Neuronal stem cell (in vitro differentiated cells): ENCODE measurements at regions not wholly inside any gene's neighbourhood (a gene's known extent, or its start where the extent isn't known, plus 50 kb on each side); places are given as distances from the start of the nearest gene placed in this dataset.

Experiments used
- DNase-seq: peaks from one replicate; pipeline ENCODE4 v3.0.0-alpha.2; 2013; ENCODE audit warnings: low spot score
- H2AFZ ChIP-seq: one replicate; pipeline ENCODE4 v1.6.1; 2013; ENCODE audit warnings: mild to moderate bottlenecking, low read length, inconsistent platforms
- H2AK5ac ChIP-seq: 2 replicates; pipeline ENCODE4 v1.6.1; 2013; ENCODE audit warnings: low read depth, mild to moderate bottlenecking, inconsistent platforms, low read length, moderate library complexity, mixed read lengths
- H2BK120ac ChIP-seq: 2 replicates; pipeline ENCODE4 v1.6.1; 2013; ENCODE audit warnings: low read depth, mild to moderate bottlenecking, inconsistent platforms, low read length, moderate library complexity, mixed read lengths
- H2BK12ac ChIP-seq: one replicate; pipeline ENCODE4 v1.6.1; 2013; ENCODE audit warnings: low read length, inconsistent platforms
- H2BK15ac ChIP-seq: 2 replicates; pipeline ENCODE4 v1.6.1; 2013; ENCODE audit warnings: mild to moderate bottlenecking, low read length, inconsistent platforms, mixed read lengths
- H2BK5ac ChIP-seq: one replicate; pipeline ENCODE4 v1.6.1; 2013; ENCODE audit warnings: inconsistent platforms, mild to moderate bottlenecking, low read length, moderate library complexity
- H3K14ac ChIP-seq: one replicate; pipeline ENCODE4 v1.6.1; 2013; ENCODE audit warnings: low read length, inconsistent platforms
- H3K18ac ChIP-seq: 2 replicates; pipeline ENCODE4 v1.6.1; 2013; ENCODE audit warnings: low read length, inconsistent platforms
- H3K23ac ChIP-seq: 2 replicates; pipeline ENCODE4 v1.6.1; 2013; ENCODE audit warnings: low read depth, mild to moderate bottlenecking, mixed read lengths, low read length, inconsistent platforms; ENCODE audit not compliant: poor library complexity
- H3K27ac ChIP-seq: replicated peaks from 3 replicates; pipeline ENCODE4 v1.5.1; 2013; ENCODE audit warnings: low read length, inconsistent platforms
- H3K27me3 ChIP-seq, 3 experiments: 2 replicates each; pipeline ENCODE4 v1.6.1; 2013; ENCODE audit warnings: low read length in 3 of 3, mild to moderate bottlenecking in 2 of 3, inconsistent platforms in 1 of 3, low read depth in 1 of 3, mixed read lengths in 1 of 3, moderate library complexity in 1 of 3; ENCODE audit not compliant: control insufficient read depth in 3 of 3, insufficient read depth in 3 of 3
- H3K36me3 ChIP-seq, 2 donors: replicated peaks in 1 of 2; 2 replicates each; pipeline ENCODE4 v1.6.1; 2013; ENCODE audit warnings: low read length in 2 of 2; ENCODE audit not compliant: control insufficient read depth in 2 of 2, insufficient read depth in 2 of 2
- H3K4ac ChIP-seq: 2 replicates; pipeline ENCODE4 v1.6.1; 2013; ENCODE audit warnings: inconsistent platforms, mild to moderate bottlenecking, low read length, moderate library complexity
- H3K4me1 ChIP-seq, 2 donors: 1 replicate in 1 of 2; 2 replicates in 1 of 2; pipeline ENCODE4 v1.6.1; 2013; ENCODE audit warnings: low read length in 2 of 2, low read depth in 1 of 2; ENCODE audit not compliant: control insufficient read depth in 2 of 2, insufficient read depth in 1 of 2
- H3K4me2 ChIP-seq: one replicate; pipeline ENCODE4 v1.6.1; 2013; ENCODE audit warnings: mild to moderate bottlenecking, low read length, inconsistent platforms; ENCODE audit not compliant: insufficient read depth, poor library complexity, severe bottlenecking
- H3K4me3 ChIP-seq, 2 donors: 2 replicates each; pipeline ENCODE4 v1.5.1; 2013; ENCODE audit warnings: low read length in 2 of 2, mild to moderate bottlenecking in 2 of 2, inconsistent platforms in 1 of 2, moderate library complexity in 1 of 2
- H3K79me1 ChIP-seq: one replicate; pipeline ENCODE4 v1.6.1; 2013; ENCODE audit warnings: low read depth, mild to moderate bottlenecking, inconsistent platforms, low read length, moderate library complexity
- H3K9ac ChIP-seq: one replicate; pipeline ENCODE4 v1.6.1; 2013; ENCODE audit warnings: mild to moderate bottlenecking, low read depth, low read length, inconsistent platforms; ENCODE audit not compliant: poor library complexity
- H3K9me3 ChIP-seq, 2 donors: replicated peaks in 1 of 2; 2 replicates each; pipeline versions ENCODE3 to v1.6.1; 2013; ENCODE audit warnings: low read length in 2 of 2, mild to moderate bottlenecking in 2 of 2, inconsistent platforms in 1 of 2, low read depth in 1 of 2, mixed read lengths in 1 of 2, moderate library complexity in 1 of 2; ENCODE audit not compliant: control insufficient read depth in 2 of 2, insufficient read depth in 1 of 2
- H4K8ac ChIP-seq: one replicate; pipeline ENCODE4 v1.6.1; 2013; ENCODE audit warnings: low read depth, mild to moderate bottlenecking, inconsistent platforms, low read length, moderate library complexity
- H4K91ac ChIP-seq: one replicate; pipeline ENCODE4 v1.6.1; 2013; ENCODE audit warnings: low read length, low read depth, mild to moderate bottlenecking, inconsistent platforms; ENCODE audit not compliant: poor library complexity
- WGBS, 2 donors: extraction: QIAGEN DNeasy Blood & Tissue Kit; methylation state at CpG; one replicate each; pipeline ENCODE4 v1.1.7; 2013; ENCODE audit warnings: missing lambda C conversion rate in 2 of 2, mixed read lengths in 1 of 2; ENCODE audit not compliant: insufficient read length in 2 of 2, insufficient replicate concordance in 1 of 2; ENCODE audit errors: extremely low coverage in 2 of 2; 5-methylcytosine and 5-hydroxymethylcytosine counted together

DNA sequence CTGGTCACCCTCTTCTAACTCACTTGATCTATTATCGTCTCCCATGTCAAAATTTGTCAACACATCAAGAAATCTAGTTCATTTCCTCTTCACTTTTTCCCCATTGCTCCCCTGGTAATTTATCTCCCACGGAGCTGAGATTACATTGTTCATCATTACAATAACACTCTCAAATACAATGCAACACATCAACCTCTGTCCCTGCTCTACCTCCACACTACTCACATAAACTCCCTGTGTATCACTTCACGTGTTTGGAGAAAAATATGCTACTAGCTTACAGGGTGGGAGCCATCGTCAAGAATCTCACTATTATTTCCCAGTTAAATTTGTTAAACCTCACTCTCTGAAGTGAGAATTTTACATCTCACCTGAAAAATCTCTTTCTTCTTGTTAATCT, 1006.4 kb downstream of the ARAP2 start:
- Histone ChIP-seq H3K27ac (no peak overlapping the region), H2BK15ac (no peak overlapping the region), H3K27me3 (no peaks in the 10 kb centered on the region), H3K4me1 (no peaks in the 10 kb centered on the region), H3K14ac (no peak overlapping the region), H3K4me3 (no peak overlapping the region), H4K8ac (no peak overlapping the region), H3K9ac (no peak overlapping the region), H3K36me3 (no peaks in the 10 kb centered on the region), H3K4ac (no peak overlapping the region), H3K23ac (no peak overlapping the region), H2BK120ac (no peak overlapping the region), H2BK12ac (no peak overlapping the region), H3K18ac (no peak overlapping the region), H3K79me1 (no peaks in the 10 kb centered on the region), H2BK5ac (no peak overlapping the region), H2AK5ac (no peak overlapping the region), H4K91ac (no peak overlapping the region), H3K9me3 (no peaks in the 10 kb centered on the region), H3K4me2 (no peak overlapping the region), H2AFZ (no peak overlapping the region)
- no CpG with 5 or more reads among the region's 4 CpGs for WGBS, 2 donors
- no peak for DNase-seq

DNA sequence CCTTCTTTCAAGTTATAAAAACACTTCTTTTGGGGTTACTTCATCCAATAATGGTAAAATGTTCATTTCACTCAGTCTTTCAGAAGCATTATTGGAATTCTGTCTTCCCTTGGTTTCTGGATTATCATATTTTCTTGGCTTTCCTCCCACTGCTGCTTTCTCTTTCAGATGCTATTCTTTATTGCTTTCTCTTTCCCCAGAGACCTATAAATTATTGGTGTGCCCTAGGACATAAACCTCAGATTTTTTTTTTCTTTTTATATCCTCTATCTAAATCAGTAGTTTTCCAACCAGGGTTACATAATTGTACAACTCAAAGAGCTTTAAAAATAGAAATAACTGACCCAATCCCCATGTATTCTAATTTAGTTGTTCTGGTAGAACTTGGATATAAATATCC, 1005.5 kb downstream of the ARAP2 start:
- no peak overlapping the region for H2BK12ac ChIP-seq

DNA sequence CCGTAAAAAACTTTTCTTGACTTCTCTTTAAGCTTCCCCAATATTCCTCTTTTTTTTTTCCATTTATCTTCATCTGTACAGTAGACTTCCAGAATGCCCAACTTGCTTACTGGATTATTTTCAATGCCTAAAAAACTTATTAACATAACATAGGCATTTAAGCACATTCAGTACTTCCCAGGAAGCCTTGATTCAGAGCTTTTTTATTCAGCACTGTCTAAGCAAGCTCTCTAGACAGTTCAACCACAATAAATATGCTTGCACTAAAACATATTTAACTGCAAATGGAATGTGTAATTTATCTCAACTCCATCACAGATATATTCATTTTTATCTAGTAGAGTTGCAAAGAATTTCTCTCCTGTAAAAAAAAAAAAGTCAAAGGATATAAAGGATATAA, 997.8 kb downstream of the ARAP2 start:
- Histone ChIP-seq H4K8ac (no peak overlapping the region), H2AK5ac (no peak overlapping the region), H2BK5ac (no peak overlapping the region), H2BK15ac (no peak overlapping the region), H3K36me3 (no peaks in the 10 kb centered on the region), H3K23ac (no peak overlapping the region), H3K4ac (no peak overlapping the region), H3K27me3 (no peaks in the 10 kb centered on the region), H3K27ac (no peak overlapping the region), H3K18ac (no peak overlapping the region), H3K4me1 (no peaks in the 10 kb centered on the region), H3K9ac (no peak overlapping the region), H2BK120ac (no peak overlapping the region), H4K91ac (no peak overlapping the region), H3K4me3 (no peak overlapping the region), H2AFZ (no peak overlapping the region), H3K4me2 (no peak overlapping the region), H3K9me3 (no peaks in the 10 kb centered on the region), H2BK12ac (no peak overlapping the region), H3K14ac (no peak overlapping the region), H3K79me1 (no peaks in the 10 kb centered on the region)
- no CpG with 5 or more reads among the region's 1 CpG for WGBS, 2 donors
- no peak for DNase-seq

More for the DNA sequence above, 1005.5 kb downstream of the ARAP2 start:
- Histone ChIP-seq H3K18ac (no peak overlapping the region), H3K14ac (no peak overlapping the region), H2AK5ac (no peak overlapping the region), H2BK5ac (no peak overlapping the region), H4K8ac (no peak overlapping the region), H3K36me3 (no peaks in the 10 kb centered on the region), H3K4me3 (no peak overlapping the region), H2AFZ (no peak overlapping the region), H2BK15ac (no peak overlapping the region), H4K91ac (no peak overlapping the region), H3K9me3 (no peaks in the 10 kb centered on the region), H3K4ac (no peak overlapping the region), H2BK120ac (no peak overlapping the region), H3K79me1 (no peaks in the 10 kb centered on the region), H3K9ac (no peak overlapping the region), H3K27me3 (no peaks in the 10 kb centered on the region), H3K27ac (no peak overlapping the region), H3K4me1 (no peaks in the 10 kb centered on the region), H3K23ac (no peak overlapping the region), H3K4me2 (no peak overlapping the region)
- DNase-seq: no peak

DNA sequence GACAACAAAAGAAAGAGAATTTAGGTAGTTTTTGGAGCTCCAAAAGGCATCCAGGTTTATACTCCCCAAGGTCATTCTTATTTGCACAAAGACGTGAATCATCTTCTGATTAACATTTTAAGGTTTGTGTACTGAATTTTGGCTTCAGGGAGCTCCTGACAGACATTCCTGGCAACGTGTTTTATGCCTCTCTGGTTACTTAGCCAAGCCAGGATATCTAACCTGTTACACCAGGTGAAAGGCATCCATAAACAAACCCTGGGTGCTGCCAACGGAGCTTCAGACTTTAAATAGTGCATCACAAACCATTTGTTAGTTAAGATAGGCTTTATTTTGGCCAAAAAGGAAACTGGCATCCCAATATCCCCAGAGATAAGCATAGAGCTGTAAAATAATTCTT, 997.3 kb downstream of the ARAP2 start:
- H3K14ac ChIP-seq: no peak overlapping the region
- no peak overlapping the region for H2BK5ac ChIP-seq
- H2BK15ac ChIP-seq: no peak overlapping the region
- no peaks in the 10 kb centered on the region for H3K79me1 ChIP-seq
- no peaks in the 10 kb centered on the region for H3K4me1 ChIP-seq
- H2AK5ac ChIP-seq: no peak overlapping the region
- no peaks in the 10 kb centered on the region for H3K27me3 ChIP-seq
- no peak overlapping the region for H3K4ac ChIP-seq
- H3K18ac ChIP-seq: no peak overlapping the region
- H4K91ac ChIP-seq: no peak overlapping the region
- H3K36me3 ChIP-seq: no peaks in the 10 kb centered on the region
- H3K4me2 ChIP-seq: no peak overlapping the region
- no peak overlapping the region for H3K4me3 ChIP-seq
- H3K9ac ChIP-seq: no peak overlapping the region
- H2BK120ac ChIP-seq: no peak overlapping the region
- H3K9me3 ChIP-seq: no peaks in the 10 kb centered on the region
- WGBS, 2 donors: no CpG with 5 or more reads among the region's 3 CpGs
- H3K23ac ChIP-seq: no peak overlapping the region
- H2AFZ ChIP-seq: no peak overlapping the region
- no peak for DNase-seq
- no peak overlapping the region for H3K27ac ChIP-seq
- H2BK12ac ChIP-seq: no peak overlapping the region
- no peak overlapping the region for H4K8ac ChIP-seq
